ENCODE measurements at regions not wholly inside any gene's neighbourhood (a gene's known extent, or its start where the extent isn't known, plus 50 kb on each side); places are given as distances from the start of the nearest gene placed in this dataset.

- no peak for DNase-seq (ENCODE audit: low read depth, low spot score)
- no peak overlapping the region for H3K4me3 ChIP-seq (ENCODE audit: low read length)
Observed at GRCh38 chr12:33323823-33324222, 115.8 kb downstream of the SYT10 start.

- no peak overlapping the region for H3K4me3 ChIP-seq (ENCODE audit: low read length)
- DNase-seq (ENCODE audit: low read depth, low spot score): no peak
Observed at GRCh38 chr12:33322519-33322918, 117.1 kb downstream of the SYT10 start.

GRCh38 chr12:33317746-33318145 is 121.9 kb downstream of the SYT10 start:
- no peak for DNase-seq (ENCODE audit: low read depth, low spot score)
- H3K4me3 ChIP-seq (ENCODE audit: low read length): no peak overlapping the region

GRCh38 chr12:33314223-33314622 is 125.4 kb downstream of the SYT10 start:
- DNase-seq (ENCODE audit: low read depth, low spot score): no peak
- H3K4me3 ChIP-seq (ENCODE audit: low read length): no peak overlapping the region

- DNase-seq (ENCODE audit: low read depth, low spot score): no peak
- no peak overlapping the region for H3K4me3 ChIP-seq (ENCODE audit: low read length)
Observed at GRCh38 chr12:33313476-33313875, 126.1 kb downstream of the SYT10 start.

- DNase-seq (ENCODE audit: low read depth, low spot score): no peak
- no peak overlapping the region for H3K4me3 ChIP-seq (ENCODE audit: low read length)
Observed at GRCh38 chr12:33310471-33310870, 129.1 kb downstream of the SYT10 start.

- no peak for DNase-seq (ENCODE audit: low read depth, low spot score)
- H3K4me3 ChIP-seq (ENCODE audit: low read length): no peak overlapping the region
Observed at GRCh38 chr12:33304176-33304575, 135.4 kb downstream of the SYT10 start.

GRCh38 chr12:33296529-33296928 is 143.1 kb downstream of the SYT10 start:
- H3K4me3 ChIP-seq (ENCODE audit: low read length): no peak overlapping the region
- no peak for DNase-seq (ENCODE audit: low read depth, low spot score)

GRCh38 chr12:33290703-33291102 is 148.9 kb downstream of the SYT10 start:
- no peak overlapping the region for H3K4me3 ChIP-seq (ENCODE audit: low read length)

GRCh38 chr12:33283054-33283453 is 156.6 kb downstream of the SYT10 start:
- no peak overlapping the region for H3K4me3 ChIP-seq (ENCODE audit: low read length)
- DNase-seq (ENCODE audit: low read depth, low spot score): no peak

More at GRCh38 chr12:33290703-33291102, 148.9 kb downstream of the SYT10 start:
- no peak for DNase-seq (ENCODE audit: low read depth, low spot score)

- DNase-seq (ENCODE audit: low read depth, low spot score): no peak
- no peak overlapping the region for H3K4me3 ChIP-seq (ENCODE audit: low read length)
Observed at GRCh38 chr12:33277376-33277775, 162.2 kb downstream of the SYT10 start.

- DNase-seq (ENCODE audit: low read depth, low spot score): no peak
Observed at GRCh38 chr12:33267641-33268040, 172.0 kb downstream of the SYT10 start.

GRCh38 chr12:33265900-33266299 is 173.7 kb downstream of the SYT10 start:
- H3K4me3 ChIP-seq (ENCODE audit: low read length): no peak overlapping the region
- DNase-seq (ENCODE audit: low read depth, low spot score): no peak

More at GRCh38 chr12:33267641-33268040, 172.0 kb downstream of the SYT10 start:
- H3K4me3 ChIP-seq (ENCODE audit: low read length): no peak overlapping the region

GRCh38 chr12:33265033-33265731 is 174.4 kb downstream of the SYT10 start:
- no peak overlapping the region for H3K4me3 ChIP-seq (ENCODE audit: low read length)
- DNase-seq (ENCODE audit: low read depth, low spot score): no peak

GRCh38 chr12:33253178-33253577 is 186.4 kb downstream of the SYT10 start:
- no peak for DNase-seq (ENCODE audit: low read depth, low spot score)
- no peak overlapping the region for H3K4me3 ChIP-seq (ENCODE audit: low read length)

GRCh38 chr12:33251548-33251947 is 188.1 kb downstream of the SYT10 start:
- DNase-seq (ENCODE audit: low read depth, low spot score): no peak
- H3K4me3 ChIP-seq (ENCODE audit: low read length): no peak overlapping the region

GRCh38 chr12:33248364-33248763 is 191.3 kb downstream of the SYT10 start:
- H3K4me3 ChIP-seq (ENCODE audit: low read length): no peak overlapping the region
- no peak for DNase-seq (ENCODE audit: low read depth, low spot score)

- no peak for DNase-seq (ENCODE audit: low read depth, low spot score)
- H3K4me3 ChIP-seq (ENCODE audit: low read length): no peak overlapping the region
Observed at GRCh38 chr12:33247625-33248024, 192.0 kb downstream of the SYT10 start.

- no peak overlapping the region for H3K4me3 ChIP-seq (ENCODE audit: low read length)
- DNase-seq (ENCODE audit: low read depth, low spot score): no peak
Observed at GRCh38 chr12:33245434-33245833, 194.2 kb downstream of the SYT10 start.

GRCh38 chr12:33226671-33227070 is 212.9 kb downstream of the SYT10 start:
- H3K4me3 ChIP-seq (ENCODE audit: low read length): no peak overlapping the region
- no peak for DNase-seq (ENCODE audit: low read depth, low spot score)

- DNase-seq (ENCODE audit: low read depth, low spot score): no peak
Observed at GRCh38 chr12:33223956-33224355, 215.7 kb downstream of the SYT10 start.

More at GRCh38 chr12:33223956-33224355, 215.7 kb downstream of the SYT10 start:
- H3K4me3 ChIP-seq (ENCODE audit: low read length): no peak overlapping the region

Data from Jurkat, Clone E6-1 (cell line).